ENCODE measurements at regions not wholly inside any gene's neighbourhood (a gene's known extent, or its start where the extent isn't known, plus 50 kb on each side); places are given as distances from the start of the nearest gene placed in this dataset.

- no peak for TF ChIP-seq ZNF76 (CRISPR knock-in tag; IDR thresholded peaks at IDR 0.05; ENCODE audit: borderline replicate concordance)
- TF ChIP-seq, protein P1, sequence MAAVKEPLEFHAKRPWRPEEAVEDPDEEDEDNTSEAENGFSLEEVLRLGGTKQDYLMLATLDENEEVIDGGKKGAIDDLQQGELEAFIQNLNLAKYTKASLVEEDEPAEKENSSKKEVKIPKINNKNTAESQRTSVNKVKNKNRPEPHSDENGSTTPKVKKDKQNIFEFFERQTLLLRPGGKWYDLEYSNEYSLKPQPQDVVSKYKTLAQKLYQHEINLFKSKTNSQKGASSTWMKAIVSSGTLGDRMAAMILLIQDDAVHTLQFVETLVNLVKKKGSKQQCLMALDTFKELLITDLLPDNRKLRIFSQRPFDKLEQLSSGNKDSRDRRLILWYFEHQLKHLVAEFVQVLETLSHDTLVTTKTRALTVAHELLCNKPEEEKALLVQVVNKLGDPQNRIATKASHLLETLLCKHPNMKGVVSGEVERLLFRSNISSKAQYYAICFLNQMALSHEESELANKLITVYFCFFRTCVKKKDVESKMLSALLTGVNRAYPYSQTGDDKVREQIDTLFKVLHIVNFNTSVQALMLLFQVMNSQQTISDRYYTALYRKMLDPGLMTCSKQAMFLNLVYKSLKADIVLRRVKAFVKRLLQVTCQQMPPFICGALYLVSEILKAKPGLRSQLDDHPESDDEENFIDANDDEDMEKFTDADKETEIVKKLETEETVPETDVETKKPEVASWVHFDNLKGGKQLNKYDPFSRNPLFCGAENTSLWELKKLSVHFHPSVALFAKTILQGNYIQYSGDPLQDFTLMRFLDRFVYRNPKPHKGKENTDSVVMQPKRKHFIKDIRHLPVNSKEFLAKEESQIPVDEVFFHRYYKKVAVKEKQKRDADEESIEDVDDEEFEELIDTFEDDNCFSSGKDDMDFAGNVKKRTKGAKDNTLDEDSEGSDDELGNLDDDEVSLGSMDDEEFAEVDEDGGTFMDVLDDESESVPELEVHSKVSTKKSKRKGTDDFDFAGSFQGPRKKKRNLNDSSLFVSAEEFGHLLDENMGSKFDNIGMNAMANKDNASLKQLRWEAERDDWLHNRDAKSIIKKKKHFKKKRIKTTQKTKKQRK (IDR thresholded peaks at IDR 0.05; ENCODE audit: borderline replicate concordance, low read depth, low read length), result no peak
- TF ChIP-seq FOXJ2 (tag; IDR thresholded peaks at IDR 0.05), result no peak
- no peak for TF ChIP-seq AFF4 (CRISPR knock-in tag; IDR thresholded peaks at IDR 0.05)
- no peak for TF ChIP-seq PREB (CRISPR knock-in tag; IDR thresholded peaks at IDR 0.05)
- TF ChIP-seq MYC (IDR thresholded peaks at IDR 0.05; ENCODE audit: low read depth, low read length), result no peak
- TF ChIP-seq MYC (CRISPR knock-in tag; IDR thresholded peaks at IDR 0.05; ENCODE audit: borderline replicate concordance, low read depth), result peak; percentile 55; the same call in 1 of the 2 replicates
- TF ChIP-seq, protein P2, sequence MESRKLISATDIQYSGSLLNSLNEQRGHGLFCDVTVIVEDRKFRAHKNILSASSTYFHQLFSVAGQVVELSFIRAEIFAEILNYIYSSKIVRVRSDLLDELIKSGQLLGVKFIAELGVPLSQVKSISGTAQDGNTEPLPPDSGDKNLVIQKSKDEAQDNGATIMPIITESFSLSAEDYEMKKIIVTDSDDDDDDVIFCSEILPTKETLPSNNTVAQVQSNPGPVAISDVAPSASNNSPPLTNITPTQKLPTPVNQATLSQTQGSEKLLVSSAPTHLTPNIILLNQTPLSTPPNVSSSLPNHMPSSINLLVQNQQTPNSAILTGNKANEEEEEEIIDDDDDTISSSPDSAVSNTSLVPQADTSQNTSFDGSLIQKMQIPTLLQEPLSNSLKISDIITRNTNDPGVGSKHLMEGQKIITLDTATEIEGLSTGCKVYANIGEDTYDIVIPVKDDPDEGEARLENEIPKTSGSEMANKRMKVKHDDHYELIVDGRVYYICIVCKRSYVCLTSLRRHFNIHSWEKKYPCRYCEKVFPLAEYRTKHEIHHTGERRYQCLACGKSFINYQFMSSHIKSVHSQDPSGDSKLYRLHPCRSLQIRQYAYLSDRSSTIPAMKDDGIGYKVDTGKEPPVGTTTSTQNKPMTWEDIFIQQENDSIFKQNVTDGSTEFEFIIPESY (CRISPR knock-in tag; IDR thresholded peaks at IDR 0.05), result no peak
- TF ChIP-seq ELF4 (CRISPR knock-in tag; IDR thresholded peaks at IDR 0.05), result 0 out of 2 replicates have a peak, but pooled peaks have one; percentile 43
- no peak for TF ChIP-seq SMAD2 (IDR thresholded peaks at IDR 0.05; ENCODE audit: low read depth, low read length)
- TF ChIP-seq SIN3B (IDR thresholded peaks at IDR 0.05; ENCODE audit: low read depth), result no peak
- TF ChIP-seq NEUROD1 (IDR thresholded peaks at IDR 0.05; ENCODE audit: borderline replicate concordance, low read depth, low read length, partially characterized antibody), result no peak
- TF ChIP-seq NCOA2 (IDR thresholded peaks at IDR 0.05; ENCODE audit: partially characterized antibody in 2 of 2), result no peak
- TF ChIP-seq, protein P3, sequence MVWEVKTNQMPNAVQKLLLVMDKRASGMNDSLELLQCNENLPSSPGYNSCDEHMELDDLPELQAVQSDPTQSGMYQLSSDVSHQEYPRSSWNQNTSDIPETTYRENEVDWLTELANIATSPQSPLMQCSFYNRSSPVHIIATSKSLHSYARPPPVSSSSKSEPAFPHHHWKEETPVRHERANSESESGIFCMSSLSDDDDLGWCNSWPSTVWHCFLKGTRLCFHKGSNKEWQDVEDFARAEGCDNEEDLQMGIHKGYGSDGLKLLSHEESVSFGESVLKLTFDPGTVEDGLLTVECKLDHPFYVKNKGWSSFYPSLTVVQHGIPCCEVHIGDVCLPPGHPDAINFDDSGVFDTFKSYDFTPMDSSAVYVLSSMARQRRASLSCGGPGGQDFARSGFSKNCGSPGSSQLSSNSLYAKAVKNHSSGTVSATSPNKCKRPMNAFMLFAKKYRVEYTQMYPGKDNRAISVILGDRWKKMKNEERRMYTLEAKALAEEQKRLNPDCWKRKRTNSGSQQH (CRISPR knock-in tag; IDR thresholded peaks at IDR 0.05), result 0 out of 2 replicates have a peak, but pooled peaks have one; percentile 20
- TF ChIP-seq KLF13 (tag; IDR thresholded peaks at IDR 0.05; ENCODE audit: borderline replicate concordance, low read depth), result no peak
These were observed 160.6 kb downstream of the VEGFA start (continued) for GRCh38 chr6:43930440-43931154.

Measured in K562 (cell line).